ENCODE measurements at regions not wholly inside any gene's neighbourhood (a gene's known extent, or its start where the extent isn't known, plus 50 kb on each side); places are given as distances from the start of the nearest gene placed in this dataset.

DNA sequence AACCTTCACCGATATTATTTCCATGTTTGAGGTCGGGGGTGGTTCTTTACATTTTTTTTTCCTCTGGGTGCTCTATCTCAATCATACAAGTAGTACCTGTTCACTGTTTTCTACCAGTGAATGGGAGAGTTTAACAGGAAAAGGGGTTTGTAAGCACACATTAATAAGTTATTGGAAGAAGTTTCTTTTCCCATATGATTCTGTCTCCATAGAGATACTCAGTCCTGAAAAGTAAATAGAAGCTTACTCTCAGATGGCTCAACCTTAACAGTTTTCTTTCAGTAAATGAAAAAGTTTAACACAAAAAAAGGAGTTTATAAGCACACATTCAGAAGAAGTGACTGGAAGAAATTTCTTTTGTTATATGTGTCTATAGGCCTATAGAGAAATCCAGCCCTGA is 995.6 kb upstream of the SLC39A10 start:
- TF ChIP-seq, protein P1, sequence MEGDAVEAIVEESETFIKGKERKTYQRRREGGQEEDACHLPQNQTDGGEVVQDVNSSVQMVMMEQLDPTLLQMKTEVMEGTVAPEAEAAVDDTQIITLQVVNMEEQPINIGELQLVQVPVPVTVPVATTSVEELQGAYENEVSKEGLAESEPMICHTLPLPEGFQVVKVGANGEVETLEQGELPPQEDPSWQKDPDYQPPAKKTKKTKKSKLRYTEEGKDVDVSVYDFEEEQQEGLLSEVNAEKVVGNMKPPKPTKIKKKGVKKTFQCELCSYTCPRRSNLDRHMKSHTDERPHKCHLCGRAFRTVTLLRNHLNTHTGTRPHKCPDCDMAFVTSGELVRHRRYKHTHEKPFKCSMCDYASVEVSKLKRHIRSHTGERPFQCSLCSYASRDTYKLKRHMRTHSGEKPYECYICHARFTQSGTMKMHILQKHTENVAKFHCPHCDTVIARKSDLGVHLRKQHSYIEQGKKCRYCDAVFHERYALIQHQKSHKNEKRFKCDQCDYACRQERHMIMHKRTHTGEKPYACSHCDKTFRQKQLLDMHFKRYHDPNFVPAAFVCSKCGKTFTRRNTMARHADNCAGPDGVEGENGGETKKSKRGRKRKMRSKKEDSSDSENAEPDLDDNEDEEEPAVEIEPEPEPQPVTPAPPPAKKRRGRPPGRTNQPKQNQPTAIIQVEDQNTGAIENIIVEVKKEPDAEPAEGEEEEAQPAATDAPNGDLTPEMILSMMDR (IDR thresholded peaks at IDR 0.05) = no peak
- no peak for TF ChIP-seq POLR2A (IDR thresholded peaks at IDR 0.05)

Data from lower leg skin (tissue), 3 donors.